MCF 10A (cell line): ENCODE measurements at regions not wholly inside any gene's neighbourhood (a gene's known extent, or its start where the extent isn't known, plus 50 kb on each side); places are given as distances from the start of the nearest gene placed in this dataset.

Experiments used
- BruUV-seq: library from RNA; stranded (reverse); fragments of 400-500 nt; replicated peaks from 2 replicates; lab custom pipeline; 2021; lab: Mats Ljungman, UMichigan
- CTCF ChIA-PET: fragments of 300-600 bp; sonication (Branson Sonifier 250); formaldehyde crosslinking; extraction: SDS; loops from one replicate; lab custom pipeline; 2021; ENCODE audit warnings: antibody characterized with exemption, inconsistent platforms; lab: Yijun Ruan, JAX
- POLR2A ChIA-PET: fragments of 300-600, 350-650 bp; sonication (Branson Sonifier 250); formaldehyde crosslinking; extraction: SDS; loops from one replicate; lab custom pipeline; 2020; ENCODE audit warnings: antibody characterized with exemption, inconsistent platforms; lab: Yijun Ruan, JAX
- DNase-seq: peaks from one replicate; pipeline ENCODE4 v3.0.0-alpha.2; 2018; ENCODE audit not compliant: unreplicated experiment
- H3K27ac Mint-ChIP-seq: one replicate; pipeline ENCODE4 v1.8.0; 2022; ENCODE audit warnings: mild to moderate bottlenecking, low read depth, mixed read lengths; ENCODE audit not compliant: unreplicated experiment
- H3K27me3 Mint-ChIP-seq: one replicate; pipeline ENCODE4 v1.8.0; 2022; ENCODE audit warnings: mixed read lengths; ENCODE audit not compliant: insufficient read depth, unreplicated experiment
- H3K36me3 Mint-ChIP-seq: one replicate; pipeline ENCODE4 v1.8.0; 2022; ENCODE audit warnings: mild to moderate bottlenecking, moderate library complexity, mixed read lengths; ENCODE audit not compliant: insufficient read depth, unreplicated experiment
- H3K4me1 Mint-ChIP-seq: one replicate; pipeline ENCODE4 v1.8.0; 2022; ENCODE audit warnings: mixed read lengths; ENCODE audit not compliant: insufficient read depth, unreplicated experiment
- H3K4me3 Mint-ChIP-seq: one replicate; pipeline ENCODE4 v1.8.0; 2022; ENCODE audit warnings: mild to moderate bottlenecking, moderate library complexity, mixed read lengths; ENCODE audit not compliant: unreplicated experiment
- H3K9me3 Mint-ChIP-seq: one replicate; pipeline ENCODE4 v1.8.0; 2022; ENCODE audit warnings: mixed read lengths; ENCODE audit not compliant: unreplicated experiment
- intact Hi-C: fragments of 100-400 bp; cut with micrococcal nuclease; formaldehyde crosslinking; loops from 2 replicates; pipeline ENCODE4 v1.14.1; 2022
- TF ChIP-seq, protein P1 (sequence below): fragments of 200-600 bp; IDR thresholded peaks from one replicate; pipeline ENCODE4 v1.8.0; 2022; ENCODE audit warnings: antibody characterized with exemption, mild to moderate bottlenecking; ENCODE audit not compliant: unreplicated experiment

DNA sequence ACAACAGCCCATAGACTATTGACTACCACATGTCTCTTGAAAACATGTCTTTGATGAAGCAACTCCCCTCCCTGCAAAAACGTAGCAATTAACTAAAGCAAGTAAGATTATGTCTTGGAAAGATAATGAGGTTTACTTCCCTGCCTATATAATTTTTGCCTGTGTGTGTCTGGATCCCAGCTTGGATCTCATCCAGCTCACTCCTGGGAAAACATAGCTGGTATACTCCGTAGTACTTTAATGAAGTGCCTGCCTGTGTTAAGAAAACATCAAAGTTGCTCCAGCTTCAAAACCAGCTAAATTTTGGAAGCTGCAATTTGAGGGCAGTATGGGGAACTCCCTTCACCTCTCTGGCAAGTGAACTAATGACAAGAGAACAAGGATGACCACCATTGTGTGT lies 182.6 kb upstream of the C9orf72 start:
- ChIA-PET CTCF (interaction anchor here (0.6 kb wide), 1 partner anchor 33 kb away, joined by 4 read pairs; no protein-coding TSS in a partner anchor), POLR2A (no interaction called here)
- TF ChIP-seq, protein P1, sequence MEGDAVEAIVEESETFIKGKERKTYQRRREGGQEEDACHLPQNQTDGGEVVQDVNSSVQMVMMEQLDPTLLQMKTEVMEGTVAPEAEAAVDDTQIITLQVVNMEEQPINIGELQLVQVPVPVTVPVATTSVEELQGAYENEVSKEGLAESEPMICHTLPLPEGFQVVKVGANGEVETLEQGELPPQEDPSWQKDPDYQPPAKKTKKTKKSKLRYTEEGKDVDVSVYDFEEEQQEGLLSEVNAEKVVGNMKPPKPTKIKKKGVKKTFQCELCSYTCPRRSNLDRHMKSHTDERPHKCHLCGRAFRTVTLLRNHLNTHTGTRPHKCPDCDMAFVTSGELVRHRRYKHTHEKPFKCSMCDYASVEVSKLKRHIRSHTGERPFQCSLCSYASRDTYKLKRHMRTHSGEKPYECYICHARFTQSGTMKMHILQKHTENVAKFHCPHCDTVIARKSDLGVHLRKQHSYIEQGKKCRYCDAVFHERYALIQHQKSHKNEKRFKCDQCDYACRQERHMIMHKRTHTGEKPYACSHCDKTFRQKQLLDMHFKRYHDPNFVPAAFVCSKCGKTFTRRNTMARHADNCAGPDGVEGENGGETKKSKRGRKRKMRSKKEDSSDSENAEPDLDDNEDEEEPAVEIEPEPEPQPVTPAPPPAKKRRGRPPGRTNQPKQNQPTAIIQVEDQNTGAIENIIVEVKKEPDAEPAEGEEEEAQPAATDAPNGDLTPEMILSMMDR, result no peak
- intact Hi-C loops, result no loop called here
- Mint-ChIP-seq H3K9me3 (no peaks in the 10 kb centered on the region), H3K4me3 (no peak overlapping the region), H3K36me3 (no peaks in the 10 kb centered on the region), H3K4me1 (no peaks in the 10 kb centered on the region), H3K27ac (no peak overlapping the region), H3K27me3 (peaks cover 8% of the 10 kb centered on the region)
- DNase-seq, result no peak
- BruUV-seq, result no TSS peak

DNA sequence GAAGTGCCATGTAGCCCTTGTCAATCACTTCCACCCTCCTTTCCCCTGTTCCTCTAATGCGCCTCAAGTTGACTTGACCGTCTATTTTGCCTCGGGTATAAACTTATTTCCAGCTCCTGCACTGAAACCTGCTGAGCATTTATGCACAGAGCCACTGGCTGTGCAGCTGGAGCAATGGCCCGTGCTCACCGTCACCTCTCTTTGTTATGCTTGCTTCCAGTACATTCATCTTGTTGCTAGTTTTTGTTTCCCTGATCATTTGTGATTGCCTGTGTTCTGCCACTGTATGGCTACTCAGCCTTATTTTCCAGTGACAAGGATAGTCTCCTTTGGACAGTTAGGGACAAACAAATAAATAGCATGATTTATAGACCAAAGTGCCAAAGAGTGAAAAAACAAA lies 183.1 kb upstream of the C9orf72 start:
- BruUV-seq, result no TSS peak
- H3K36me3 Mint-ChIP-seq, result no peaks in the 10 kb centered on the region
- ChIA-PET POLR2A (no interaction called here), CTCF (interaction anchor here (0.7 kb wide), 1 partner anchor 274 kb away, joined by 3 read pairs; no protein-coding TSS in a partner anchor)
- H3K27me3 Mint-ChIP-seq, result peaks cover 13% of the 10 kb centered on the region
- H3K4me3 Mint-ChIP-seq, result no peak overlapping the region
- intact Hi-C loops, result no loop called here
- no peak for DNase-seq
- no peaks in the 10 kb centered on the region for H3K4me1 Mint-ChIP-seq
- H3K27ac Mint-ChIP-seq, result no peak overlapping the region
- TF ChIP-seq, protein P1, result no peak
- H3K9me3 Mint-ChIP-seq, result no peaks in the 10 kb centered on the region

DNA sequence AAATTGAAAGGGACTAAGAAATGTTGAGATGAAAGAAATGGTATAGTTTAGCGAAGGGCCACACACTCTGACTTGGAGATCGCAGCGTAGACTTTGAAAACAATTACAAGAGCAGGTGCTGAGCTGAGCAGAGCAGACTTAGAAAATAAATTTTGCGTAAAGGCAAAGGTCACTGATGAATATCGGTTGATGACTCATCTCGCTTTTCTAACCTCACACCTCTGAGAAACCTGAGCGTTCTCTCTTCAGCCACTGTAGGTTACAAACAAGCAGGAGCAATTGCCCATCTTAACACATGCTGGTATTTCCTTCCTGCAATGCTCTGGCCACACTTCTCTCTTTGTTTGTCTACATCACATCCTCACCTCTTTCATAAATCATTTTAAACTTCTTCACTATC lies 190.6 kb upstream of the C9orf72 start:
- Mint-ChIP-seq H3K36me3 (no peaks in the 10 kb centered on the region), H3K9me3 (no peaks in the 10 kb centered on the region), H3K4me1 (no peaks in the 10 kb centered on the region), H3K27me3 (peaks cover 13% of the 10 kb centered on the region), H3K27ac (no peak overlapping the region), H3K4me3 (no peak overlapping the region)
- no TSS peak for BruUV-seq
- POLR2A ChIA-PET, result no interaction called here
- intact Hi-C loops, result no loop called here
- CTCF ChIA-PET, result no interaction called here
- TF ChIP-seq, protein P1, result no peak
- DNase-seq, result peak; percentile 9

DNA sequence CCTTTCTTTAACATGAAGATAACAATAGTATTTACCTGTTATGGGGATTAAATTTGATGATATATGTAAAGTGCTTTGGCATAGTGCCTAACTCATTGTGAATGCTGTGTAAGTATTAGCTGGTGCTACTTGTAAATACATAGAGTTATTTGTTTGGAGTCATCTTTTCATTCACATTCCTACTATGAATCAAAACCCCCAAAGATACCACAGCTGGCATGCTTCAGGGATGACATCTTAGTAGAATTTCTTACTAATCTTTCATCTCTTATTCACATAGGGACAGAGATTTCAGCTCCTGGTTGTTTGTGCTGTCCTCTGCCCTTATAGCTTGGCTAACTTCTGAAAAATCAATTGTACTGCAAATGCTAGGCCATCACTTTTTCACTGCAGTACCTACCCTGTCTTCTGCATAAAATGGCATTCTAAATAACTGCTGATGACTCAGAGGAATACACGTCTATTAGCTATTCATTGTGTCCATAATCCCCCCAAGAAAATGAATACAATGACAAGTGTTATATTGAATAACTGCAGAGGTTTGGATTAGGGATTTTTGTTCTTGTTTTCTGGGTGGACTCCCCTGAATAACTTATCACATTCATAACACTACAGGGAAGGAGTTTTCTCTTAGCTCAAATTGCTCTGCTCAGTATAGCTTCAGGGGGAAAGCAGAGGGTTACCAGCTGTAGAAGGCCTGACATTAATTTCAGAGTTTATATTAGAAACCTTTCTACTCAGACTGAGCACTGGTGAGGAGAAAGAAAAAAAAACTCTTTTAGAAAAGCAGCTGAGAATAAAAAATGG lies 192.2 kb upstream of the C9orf72 start:
- CTCF ChIA-PET, result no interaction called here
- Mint-ChIP-seq H3K36me3 (no peaks in the 10 kb centered on the region), H3K27ac (no peak overlapping the region), H3K4me1 (no peaks in the 10 kb centered on the region), H3K9me3 (no peaks in the 10 kb centered on the region), H3K4me3 (no peak overlapping the region), H3K27me3 (peaks cover 9% of the 10 kb centered on the region)
- no peak for DNase-seq
- TF ChIP-seq, protein P1, result no peak
- intact Hi-C loops, result no loop called here
- BruUV-seq, result no TSS peak
- POLR2A ChIA-PET, result no interaction called here
